ENCODE measurements at regions not wholly inside any gene's neighbourhood (a gene's known extent, or its start where the extent isn't known, plus 50 kb on each side); places are given as distances from the start of the nearest gene placed in this dataset.

- Mint-ChIP-seq H3K36me3 (ENCODE audit: low read depth) (no peaks in the 10 kb centered on the region), H3K4me1 (ENCODE audit: low read depth) (no peaks in the 10 kb centered on the region), H3K9me3 (peaks cover 5% of the 10 kb centered on the region), H3K27me3 (ENCODE audit: low read depth) (no peaks in the 10 kb centered on the region), H3K27ac (no peak overlapping the region), H3K4me3 (no peak overlapping the region)
- no peak for DNase-seq (ENCODE audit: low spot score)
These were observed 682.0 kb upstream of the B3GALT2 start for GRCh38 chr1:193868425-193868824.

- H3K36me3 Mint-ChIP-seq (ENCODE audit: low read depth), result no peaks in the 10 kb centered on the region
These were observed 669.8 kb upstream of the B3GALT2 start for GRCh38 chr1:193856261-193856660.

DNA sequence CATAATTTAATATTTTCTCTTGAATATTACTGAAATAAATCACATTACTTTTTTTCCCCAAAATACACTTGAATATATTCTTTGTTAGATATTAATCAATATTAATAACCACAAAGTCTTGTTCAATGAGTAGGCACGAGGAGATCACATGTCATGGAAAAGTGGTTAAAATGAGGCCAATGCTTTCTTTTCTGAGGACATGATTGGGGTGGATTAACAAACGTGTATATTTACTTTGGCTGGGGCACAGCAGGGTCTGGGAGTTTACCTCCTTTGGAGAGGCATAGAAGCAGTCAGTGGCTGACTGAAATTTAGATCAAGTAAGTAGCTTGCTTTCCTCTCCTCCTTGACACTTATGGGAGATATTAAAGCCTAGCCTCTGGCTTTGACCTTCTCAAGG lies 664.3 kb upstream of the B3GALT2 start:
- Mint-ChIP-seq H3K9me3 (peaks cover 6% of the 10 kb centered on the region), H3K27ac (no peak overlapping the region), H3K36me3 (ENCODE audit: low read depth) (no peaks in the 10 kb centered on the region), H3K4me1 (ENCODE audit: low read depth) (no peaks in the 10 kb centered on the region), H3K4me3 (no peak overlapping the region), H3K27me3 (ENCODE audit: low read depth) (no peaks in the 10 kb centered on the region)
- no peak for DNase-seq (ENCODE audit: low spot score)

More at GRCh38 chr1:193856261-193856660, 669.8 kb upstream of the B3GALT2 start:
- peaks cover 5% of the 10 kb centered on the region for H3K9me3 Mint-ChIP-seq
- no peaks in the 10 kb centered on the region for H3K27me3 Mint-ChIP-seq (ENCODE audit: low read depth)
- no peak overlapping the region for H3K4me3 Mint-ChIP-seq
- no peaks in the 10 kb centered on the region for H3K4me1 Mint-ChIP-seq (ENCODE audit: low read depth)
- H3K27ac Mint-ChIP-seq, result no peak overlapping the region
- no peak for DNase-seq (ENCODE audit: low spot score)

DNA sequence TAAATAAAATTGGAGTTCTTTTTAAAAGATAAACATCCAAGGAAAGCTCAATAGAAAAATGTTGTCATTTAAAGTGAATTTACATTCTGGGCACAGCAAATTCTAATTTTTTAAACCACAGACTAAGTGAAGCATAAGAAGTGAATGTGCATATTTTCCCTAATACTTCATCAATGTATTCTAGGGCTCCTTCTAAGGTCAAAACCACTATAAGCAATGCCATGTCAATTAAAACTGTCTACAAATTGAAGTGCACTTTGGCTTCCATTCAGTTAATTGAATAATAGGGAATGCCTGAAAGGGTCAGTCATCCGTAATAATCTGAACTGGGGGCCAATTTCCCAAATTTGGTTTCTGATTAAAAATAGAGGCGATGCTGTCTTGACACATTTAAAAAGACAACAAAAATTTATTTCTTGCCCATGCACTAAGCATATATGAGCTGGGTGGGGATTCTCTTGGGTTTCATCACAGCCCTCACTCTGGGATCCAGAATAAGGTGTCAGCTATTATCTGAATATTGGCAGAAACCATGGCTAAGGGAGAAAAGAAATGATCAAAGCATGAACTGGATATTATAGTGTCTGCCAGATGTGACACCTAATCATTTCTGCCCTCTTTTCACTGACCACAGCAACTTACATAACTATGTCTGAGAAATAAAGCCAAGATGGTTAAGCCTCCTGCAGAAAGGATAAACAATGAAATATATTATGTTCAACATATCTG lies 660.6 kb upstream of the B3GALT2 start:
- no peak overlapping the region for H3K27ac Mint-ChIP-seq
- H3K4me3 Mint-ChIP-seq, result no peak overlapping the region
- peaks cover 13% of the 10 kb centered on the region for H3K9me3 Mint-ChIP-seq
- H3K27me3 Mint-ChIP-seq (ENCODE audit: low read depth), result no peaks in the 10 kb centered on the region
- no peaks in the 10 kb centered on the region for H3K36me3 Mint-ChIP-seq (ENCODE audit: low read depth)
- no peak for DNase-seq (ENCODE audit: low spot score)
- H3K4me1 Mint-ChIP-seq (ENCODE audit: low read depth), result no peaks in the 10 kb centered on the region

DNA sequence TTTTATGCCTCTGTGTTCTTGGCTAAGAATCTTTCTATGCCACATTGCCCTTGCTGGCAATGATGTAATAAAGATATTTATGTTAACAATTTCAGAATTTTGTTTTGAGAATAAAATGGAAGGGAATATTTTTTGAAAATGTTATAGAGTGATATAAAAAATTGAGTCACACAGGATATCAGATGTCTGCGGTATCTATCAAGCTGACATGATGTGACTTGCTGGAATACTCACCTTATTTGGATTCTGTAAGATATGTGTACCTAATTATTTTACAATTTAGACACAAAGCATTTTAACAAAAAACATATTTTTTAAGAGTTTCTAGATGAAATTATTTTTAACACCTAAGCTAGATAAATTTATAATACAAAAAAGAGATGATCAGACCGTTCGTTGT lies 660.0 kb upstream of the B3GALT2 start:
- Mint-ChIP-seq H3K4me3 (no peak overlapping the region), H3K36me3 (ENCODE audit: low read depth) (no peaks in the 10 kb centered on the region), H3K4me1 (ENCODE audit: low read depth) (no peaks in the 10 kb centered on the region), H3K9me3 (peaks cover 13% of the 10 kb centered on the region), H3K27ac (no peak overlapping the region), H3K27me3 (ENCODE audit: low read depth) (no peaks in the 10 kb centered on the region)
- no peak for DNase-seq (ENCODE audit: low spot score)

GRCh38 chr1:193841857-193842256 lies 655.4 kb upstream of the B3GALT2 start:
- H3K27me3 Mint-ChIP-seq (ENCODE audit: low read depth), result no peaks in the 10 kb centered on the region
- peaks cover 13% of the 10 kb centered on the region for H3K9me3 Mint-ChIP-seq
- no peaks in the 10 kb centered on the region for H3K36me3 Mint-ChIP-seq (ENCODE audit: low read depth)
- no peak for DNase-seq (ENCODE audit: low spot score)
- no peak overlapping the region for H3K27ac Mint-ChIP-seq
- H3K4me1 Mint-ChIP-seq (ENCODE audit: low read depth), result no peaks in the 10 kb centered on the region
- no peak overlapping the region for H3K4me3 Mint-ChIP-seq

GRCh38 chr1:193831465-193831864 lies 645.1 kb upstream of the B3GALT2 start:
- no peak for DNase-seq (ENCODE audit: low spot score)
- H3K4me1 Mint-ChIP-seq (ENCODE audit: low read depth), result no peaks in the 10 kb centered on the region
- no peak overlapping the region for H3K27ac Mint-ChIP-seq
- H3K9me3 Mint-ChIP-seq, result peaks cover 40% of the 10 kb centered on the region
- H3K27me3 Mint-ChIP-seq (ENCODE audit: low read depth), result no peaks in the 10 kb centered on the region
- no peak overlapping the region for H3K4me3 Mint-ChIP-seq
- peaks cover 1% of the 10 kb centered on the region for H3K36me3 Mint-ChIP-seq (ENCODE audit: low read depth)

DNA sequence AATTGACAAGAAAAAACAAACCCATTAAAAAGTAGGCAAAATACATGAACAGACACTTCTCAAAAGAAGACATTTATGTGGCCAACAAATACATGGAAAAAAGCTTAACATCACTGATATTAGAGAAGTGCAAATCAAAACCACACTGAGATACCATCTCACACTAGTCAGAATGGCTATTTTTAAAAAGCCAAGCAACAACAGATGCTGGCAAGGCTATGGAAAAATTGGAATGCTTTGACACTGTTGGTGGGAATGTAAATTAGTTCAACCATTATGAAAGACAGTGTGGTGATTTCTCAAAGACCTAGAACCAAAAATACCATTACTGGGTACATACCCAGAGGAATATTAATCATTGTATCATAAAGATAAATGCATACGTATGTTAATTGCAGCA lies 641.1 kb upstream of the B3GALT2 start:
- Mint-ChIP-seq H3K9me3 (peaks cover 31% of the 10 kb centered on the region), H3K4me3 (no peak overlapping the region), H3K36me3 (ENCODE audit: low read depth) (no peaks in the 10 kb centered on the region), H3K4me1 (ENCODE audit: low read depth) (peaks cover 1% of the 10 kb centered on the region), H3K27me3 (ENCODE audit: low read depth) (no peaks in the 10 kb centered on the region), H3K27ac (no peak overlapping the region)
- no peak for DNase-seq (ENCODE audit: low spot score)

GRCh38 chr1:193819376-193819775 lies 633.0 kb upstream of the B3GALT2 start:
- peaks cover 12% of the 10 kb centered on the region for H3K9me3 Mint-ChIP-seq
- no peaks in the 10 kb centered on the region for H3K36me3 Mint-ChIP-seq (ENCODE audit: low read depth)
- no peak for DNase-seq (ENCODE audit: low spot score)
- H3K27me3 Mint-ChIP-seq (ENCODE audit: low read depth), result no peaks in the 10 kb centered on the region
- H3K4me1 Mint-ChIP-seq (ENCODE audit: low read depth), result peaks cover 1% of the 10 kb centered on the region
- H3K4me3 Mint-ChIP-seq, result no peak overlapping the region
- H3K27ac Mint-ChIP-seq, result no peak overlapping the region

DNA sequence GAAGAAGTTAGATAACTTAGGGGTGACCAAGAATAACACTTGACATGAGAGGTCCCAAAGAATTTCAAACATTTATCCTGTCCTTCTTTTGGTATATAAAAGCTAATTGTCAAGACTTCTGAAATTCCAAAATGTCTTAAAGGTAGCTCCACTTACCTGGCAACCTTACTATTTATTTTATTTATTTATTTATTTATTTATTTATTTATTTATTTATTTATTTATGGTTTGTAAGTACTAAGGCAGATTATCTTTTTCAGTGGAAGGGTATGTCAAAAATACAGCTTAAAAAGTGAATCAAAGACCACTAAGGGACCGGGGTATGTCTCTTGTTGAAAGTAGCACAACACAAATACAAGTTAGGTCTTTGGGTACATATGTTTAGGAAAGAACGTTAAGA lies 620.8 kb upstream of the B3GALT2 start:
- H3K4me3 Mint-ChIP-seq, result no peak overlapping the region
- peaks cover 8% of the 10 kb centered on the region for H3K9me3 Mint-ChIP-seq
- H3K27ac Mint-ChIP-seq, result no peak overlapping the region
- no peaks in the 10 kb centered on the region for H3K27me3 Mint-ChIP-seq (ENCODE audit: low read depth)
- peaks cover 6% of the 10 kb centered on the region for H3K4me1 Mint-ChIP-seq (ENCODE audit: low read depth)
- H3K36me3 Mint-ChIP-seq (ENCODE audit: low read depth), result no peaks in the 10 kb centered on the region
- DNase-seq (ENCODE audit: low spot score), result no peak

GRCh38 chr1:193806079-193807048 lies 620.0 kb upstream of the B3GALT2 start:
- peak overlapping the region; percentile 24 for H3K27ac Mint-ChIP-seq

DNA sequence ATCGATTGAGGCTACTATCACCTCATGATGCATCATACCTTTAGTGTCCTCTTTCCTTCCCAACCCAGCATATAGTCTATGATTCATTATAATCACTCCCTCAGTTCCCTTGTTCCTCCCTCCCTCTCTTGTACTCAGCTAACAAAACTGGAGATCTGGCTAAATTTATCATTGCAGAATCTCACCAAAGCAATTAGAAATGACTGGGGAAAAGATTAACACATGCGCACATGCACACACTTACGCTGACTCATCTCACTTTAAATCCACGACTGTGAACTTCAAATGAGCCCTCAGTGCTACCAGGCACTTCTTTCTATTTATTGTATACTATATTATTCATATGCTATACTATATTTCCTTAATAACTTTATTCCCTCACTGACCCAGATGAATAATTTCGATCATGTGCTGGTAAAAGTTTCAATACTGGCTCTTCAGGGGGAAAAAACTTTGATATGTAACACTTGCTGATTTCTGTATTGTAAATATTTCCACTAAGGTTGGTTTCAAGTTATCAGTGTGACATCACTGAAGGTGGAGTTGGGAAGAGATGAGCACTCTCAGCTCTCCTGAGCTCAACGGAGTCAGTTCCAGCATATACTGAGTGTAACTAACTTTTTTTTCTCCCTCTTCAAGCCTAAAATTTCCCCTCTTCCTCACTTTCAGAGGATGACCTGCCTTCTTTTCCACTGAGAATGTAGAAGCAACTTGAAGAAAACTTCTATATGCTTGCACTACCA lies 613.7 kb upstream of the B3GALT2 start:
- H3K9me3 Mint-ChIP-seq, result peaks cover 9% of the 10 kb centered on the region
- peaks cover 8% of the 10 kb centered on the region for H3K4me1 Mint-ChIP-seq (ENCODE audit: low read depth)
- H3K27ac Mint-ChIP-seq, result no peak overlapping the region

More at GRCh38 chr1:193806079-193807048, 620.0 kb upstream of the B3GALT2 start:
- Mint-ChIP-seq H3K4me3 (no peak overlapping the region), H3K36me3 (ENCODE audit: low read depth) (no peaks in the 10 kb centered on the region), H3K9me3 (peaks cover 8% of the 10 kb centered on the region), H3K27me3 (ENCODE audit: low read depth) (no peaks in the 10 kb centered on the region), H3K4me1 (ENCODE audit: low read depth) (peaks cover 8% of the 10 kb centered on the region)
- no peak for DNase-seq (ENCODE audit: low spot score)

DNA sequence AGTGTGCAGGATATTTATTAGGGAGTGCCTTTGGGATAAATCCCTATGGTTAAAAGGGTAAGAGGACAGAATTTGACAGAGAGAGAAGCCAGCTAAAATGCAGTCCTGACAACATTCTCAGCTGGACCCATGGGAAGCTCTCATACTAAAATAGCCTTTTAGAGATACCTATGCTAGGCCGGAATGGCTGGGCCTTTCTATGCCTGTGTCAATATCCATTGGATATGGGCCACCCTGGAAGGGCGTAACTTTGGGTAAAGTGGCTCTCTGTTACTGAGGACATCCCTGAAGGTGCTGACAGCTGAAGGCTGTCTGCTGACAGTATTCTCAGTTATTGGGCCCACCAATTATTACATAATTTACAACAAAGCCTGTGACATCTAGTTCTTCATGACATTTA lies 613.0 kb upstream of the B3GALT2 start:
- DNase-seq (ENCODE audit: low spot score), result no peak
- Mint-ChIP-seq H3K36me3 (ENCODE audit: low read depth) (no peaks in the 10 kb centered on the region), H3K27ac (no peak overlapping the region), H3K9me3 (peaks cover 9% of the 10 kb centered on the region), H3K27me3 (ENCODE audit: low read depth) (no peaks in the 10 kb centered on the region), H3K4me3 (no peak overlapping the region), H3K4me1 (ENCODE audit: low read depth) (peaks cover 8% of the 10 kb centered on the region)

More for the DNA sequence above, 613.7 kb upstream of the B3GALT2 start:
- DNase-seq (ENCODE audit: low spot score), result no peak
- H3K27me3 Mint-ChIP-seq (ENCODE audit: low read depth), result no peaks in the 10 kb centered on the region
- H3K36me3 Mint-ChIP-seq (ENCODE audit: low read depth), result no peaks in the 10 kb centered on the region
- no peak overlapping the region for H3K4me3 Mint-ChIP-seq

GRCh38 chr1:193794239-193794638 lies 607.8 kb upstream of the B3GALT2 start:
- peaks cover 1% of the 10 kb centered on the region for H3K4me1 Mint-ChIP-seq (ENCODE audit: low read depth)
- peaks cover 4% of the 10 kb centered on the region for H3K9me3 Mint-ChIP-seq
- H3K4me3 Mint-ChIP-seq, result no peak overlapping the region
- no peaks in the 10 kb centered on the region for H3K36me3 Mint-ChIP-seq (ENCODE audit: low read depth)
- DNase-seq (ENCODE audit: low spot score), result no peak
- no peak overlapping the region for H3K27ac Mint-ChIP-seq
- H3K27me3 Mint-ChIP-seq (ENCODE audit: low read depth), result no peaks in the 10 kb centered on the region
